SK-N-SH (cell line): ENCODE measurements at regions not wholly inside any gene's neighbourhood (a gene's known extent, or its start where the extent isn't known, plus 50 kb on each side); places are given as distances from the start of the nearest gene placed in this dataset.

Source experiments
- CTCF ChIA-PET: fragments of 300-600, 350-600 bp; formaldehyde crosslinking; extraction: SDS; loops from one replicate; lab custom pipeline; 2021; lab: Yijun Ruan, JAX
- POLR2A ChIA-PET: fragments of 350-600 bp; sonication (Branson Sonifier 250); formaldehyde crosslinking; extraction: SDS; loops from one replicate; lab custom pipeline; 2020; ENCODE audit warnings: antibody characterized with exemption, inconsistent platforms; lab: Yijun Ruan, JAX
- DNase-seq: peaks from one replicate; pipeline ENCODE4 v3.0.0; 2012
- H2AFZ ChIP-seq: fragments of 200-600 bp; sonication (generic); 2 replicates; pipeline ENCODE4 v1.8.1; 2016; ENCODE audit warnings: antibody characterized with exemption, mild to moderate bottlenecking, low read depth
- H3F3A ChIP-seq: fragments of 200-600 bp; sonication (generic); replicated peaks from 2 replicates; pipeline ENCODE3; 2016; ENCODE audit warnings: antibody characterized with exemption, mild to moderate bottlenecking; ENCODE audit not compliant: insufficient read depth
- H3K27ac ChIP-seq, 2 experiments: fragments of 200-500 bp in 1 of 2; fragments of 200-600 bp in 1 of 2; sonication (Bioruptor generic) in 1 of 2; sonication (generic), shearing (Covaris generic) in 1 of 2; 2 replicates each; pipeline versions ENCODE4 v1.5.1 to v1.6.1; 2014 to 2016; ENCODE audit warnings: low read depth in 2 of 2, inconsistent platforms in 1 of 2, low read length in 1 of 2, mild to moderate bottlenecking in 1 of 2, mixed read lengths in 1 of 2
- H3K27me3 ChIP-seq: fragments of 200-600 bp; sonication (generic), shearing (Covaris generic); 2 replicates; pipeline ENCODE4 v1.6.1; 2016; ENCODE audit warnings: mixed run types; ENCODE audit not compliant: insufficient read depth
- H3K36me3 ChIP-seq, 2 experiments: fragments of 200-500 bp in 1 of 2; fragments of 200-600 bp in 1 of 2; sonication (Bioruptor generic) in 1 of 2; sonication (generic) in 1 of 2; replicated peaks in 1 of 2; 2 replicates each; pipeline versions ENCODE3 to v1.5.1; 2014 to 2016; ENCODE audit warnings: low read length in 1 of 2, mild to moderate bottlenecking in 1 of 2; ENCODE audit not compliant: insufficient read depth in 2 of 2, control insufficient read depth in 1 of 2
- H3K4me1 ChIP-seq, 2 experiments: fragments of 200-500 bp in 1 of 2; fragments of 200-600 bp in 1 of 2; sonication (Bioruptor generic) in 1 of 2; sonication (generic), shearing (Covaris generic) in 1 of 2; 2 replicates each; pipeline versions ENCODE4 v1.5.1 to v1.6.1; 2014 to 2016; ENCODE audit warnings: low read depth in 1 of 2, low read length in 1 of 2, mixed run types in 1 of 2; ENCODE audit not compliant: insufficient read depth in 2 of 2, control insufficient read depth in 1 of 2
- H3K4me2 ChIP-seq: fragments of 200-600 bp; sonication (generic), shearing (Covaris generic); 2 replicates; pipeline ENCODE4 v1.6.1; 2017; ENCODE audit warnings: mixed run types
- H3K4me3 ChIP-seq, 2 experiments: fragments of 200-500 bp in 1 of 2; fragments of 200-600 bp in 1 of 2; sonication (Bioruptor generic) in 1 of 2; sonication (generic), shearing (Covaris generic) in 1 of 2; 2 replicates each; pipeline versions ENCODE4 v1.5.1 to v1.8.1; 2014 to 2016; ENCODE audit warnings: low read depth in 2 of 2, inconsistent platforms in 1 of 2, low read length in 1 of 2, mild to moderate bottlenecking in 1 of 2, mixed read lengths in 1 of 2, moderate library complexity in 1 of 2
- H3K79me2 ChIP-seq: fragments of 200-600 bp; sonication (generic); 2 replicates; pipeline ENCODE4 v1.8.1; 2017; ENCODE audit warnings: mild to moderate bottlenecking; ENCODE audit not compliant: insufficient read depth
- H3K9ac ChIP-seq: fragments of 200-600 bp; sonication (generic); 2 replicates; pipeline ENCODE4 v1.6.1; 2017; ENCODE audit warnings: mixed run types
- H3K9me2 ChIP-seq: fragments of 200-600 bp; sonication (generic); 2 replicates; pipeline ENCODE4 v1.6.1; 2017; ENCODE audit warnings: mixed run types
- H3K9me3 ChIP-seq: fragments of 200-600 bp; sonication (generic); 2 replicates; pipeline ENCODE4 v1.6.1; 2017; ENCODE audit warnings: mixed run types, mild to moderate bottlenecking, moderate library complexity
- H4K20me1 ChIP-seq: fragments of 200-600 bp; sonication (generic); 2 replicates; pipeline ENCODE4 v1.6.1; 2017; ENCODE audit warnings: mild to moderate bottlenecking, mixed run types; ENCODE audit not compliant: insufficient read depth
- CHD2 ChIP-seq: fragments of 150-350 bp; IDR thresholded peaks from 2 replicates; pipeline ENCODE4 v1.6.1; 2018; ENCODE audit warnings: low read length; ENCODE audit not compliant: partially characterized antibody
- EP300 ChIP-seq, 2 experiments: IDR thresholded peaks; 2 replicates each; pipeline versions ENCODE4 v1.4.0 to v1.6.1; 2012; ENCODE audit warnings: borderline replicate concordance in 1 of 2, low read depth in 1 of 2, low read length in 1 of 2
- EZH2phosphoT487 ChIP-seq: fragments of 200-600 bp; sonication (generic); IDR thresholded peaks from 2 replicates; pipeline ENCODE4 v1.6.1; 2017; ENCODE audit warnings: low read depth, mixed run types, mild to moderate bottlenecking, antibody characterized with exemption, moderate library complexity, borderline replicate concordance
- FOSL2 ChIP-seq: IDR thresholded peaks from 2 replicates; pipeline ENCODE4 v1.4.0; 2012; ENCODE audit warnings: low read depth, mild to moderate bottlenecking, moderate library complexity, borderline replicate concordance
- GABPA ChIP-seq: IDR thresholded peaks from 2 replicates; pipeline ENCODE4 v1.4.0; 2012; ENCODE audit warnings: low read depth, mild to moderate bottlenecking
- GATA2 ChIP-seq: sonication (generic); formaldehyde crosslinking; IDR thresholded peaks from 2 replicates; pipeline ENCODE4 v1.5.0; 2020; ENCODE audit warnings: mild to moderate bottlenecking, missing genetic modification reagents
- MEF2A ChIP-seq: IDR thresholded peaks from 2 replicates; pipeline ENCODE4 v1.4.0; 2012; ENCODE audit warnings: low read depth, borderline replicate concordance
- NFIC ChIP-seq: IDR thresholded peaks from 2 replicates; pipeline ENCODE4 v1.4.0; 2012; ENCODE audit warnings: borderline replicate concordance
- POLR2AphosphoS5 ChIP-seq: IDR thresholded peaks from 2 replicates; pipeline ENCODE4 v1.6.1; 2012; ENCODE audit warnings: low read depth, low read length
- RAD21 ChIP-seq: IDR thresholded peaks from 2 replicates; pipeline ENCODE4 v1.6.1; 2012; ENCODE audit warnings: mild to moderate bottlenecking, low read length
- RFX5 ChIP-seq: IDR thresholded peaks from 2 replicates; pipeline ENCODE4 v1.6.1; 2012; ENCODE audit warnings: mild to moderate bottlenecking, improper control_type of control experiment, low read length
- SMC3 ChIP-seq: IDR thresholded peaks from 2 replicates; pipeline ENCODE4 v1.6.1; 2012; ENCODE audit warnings: low read depth, low read length, improper control_type of control experiment
- TCF12 ChIP-seq: IDR thresholded peaks from 2 replicates; pipeline ENCODE4 v1.4.0; 2012
- TEAD4 ChIP-seq: IDR thresholded peaks from 2 replicates; pipeline ENCODE4 v1.4.0; 2012; ENCODE audit warnings: mild to moderate bottlenecking, borderline replicate concordance; ENCODE audit not compliant: insufficient read depth
- USF1 ChIP-seq: IDR thresholded peaks from 2 replicates; pipeline ENCODE4 v1.4.0; 2012; ENCODE audit warnings: low read depth, borderline replicate concordance
- USF2 ChIP-seq: fragments of 150-350 bp; IDR thresholded peaks from 2 replicates; pipeline ENCODE4 v1.6.1; 2017; ENCODE audit warnings: antibody characterized with exemption, low read length, low read depth, borderline replicate concordance
- YY1 ChIP-seq: IDR thresholded peaks from 2 replicates; pipeline ENCODE4 v1.4.0; 2012; ENCODE audit warnings: low read depth, mild to moderate bottlenecking
- WGBS: methylation state at CpG from one replicate; pipeline ENCODE4 v1.1.6; 2017; ENCODE audit warnings: low lambda C conversion rate; 5-methylcytosine and 5-hydroxymethylcytosine counted together

GRCh38 chr11:119940401-119940976, 197.4 kb downstream of the TRIM29 start:
- H3F3A ChIP-seq: no peaks in the 10 kb centered on the region
- no peaks in the 10 kb centered on the region for H3K36me3 ChIP-seq
- no peak overlapping the region for H3K4me3 ChIP-seq
- DNase-seq: no peak
- H4K20me1 ChIP-seq: no peaks in the 10 kb centered on the region
- H3K9ac ChIP-seq: no peak overlapping the region
- TF ChIP-seq RAD21: no peak
- no peak for TF ChIP-seq FOSL2
- no peak for TF ChIP-seq POLR2AphosphoS5
- TF ChIP-seq CHD2: no peak
- TF ChIP-seq EP300 (IDR thresholded peaks at IDR 0.05; ENCODE audit: borderline replicate concordance in 1 of 2, low read depth in 1 of 2, low read length in 1 of 2): no peak
- no peak for TF ChIP-seq RFX5
- no peak for TF ChIP-seq GATA2 (CRISPR knock-in tag)
- no peak for TF ChIP-seq EZH2phosphoT487
- TF ChIP-seq NFIC: no peak
- POLR2A ChIA-PET: no interaction called here
- H3K4me1 ChIP-seq: peaks cover 0 to 8% of the 10 kb centered on the region in 2 experiments; a peak in 1 of 4 replicates
- H3K27ac ChIP-seq: no peak overlapping the region
- H3K27me3 ChIP-seq: no peaks in the 10 kb centered on the region
- H3K9me3 ChIP-seq: no peaks in the 10 kb centered on the region
- H3K79me2 ChIP-seq: no peaks in the 10 kb centered on the region
- H2AFZ ChIP-seq: no peak overlapping the region
- CTCF ChIA-PET: interaction anchor here (0.6 to 2.0 kb wide), 5 partner anchors 27 to 168 kb away, joined by 3 to 6 read pairs (median 3); no protein-coding TSS in a partner anchor
- H3K9me2 ChIP-seq: no peaks in the 10 kb centered on the region
- 31% methylated on average over 5 of the region's 7 CpGs for WGBS
- H3K4me2 ChIP-seq: no peak overlapping the region

- H3K27ac ChIP-seq: no peak overlapping the region
- H3K27me3 ChIP-seq: no peaks in the 10 kb centered on the region
- peaks cover 0 to 29% of the 10 kb centered on the region in 2 experiments; a peak in 2 of 4 replicates for H3K4me1 ChIP-seq
- no peak for DNase-seq
- H2AFZ ChIP-seq: no peak overlapping the region
- no peak overlapping the region for H3K4me3 ChIP-seq
- ChIA-PET POLR2A (no interaction called here), CTCF (interaction anchor here (0.5 to 1.0 kb wide), 4 partner anchors 11 to 171 kb away, joined by 3 read pairs; no protein-coding TSS in a partner anchor)
- no peaks in the 10 kb centered on the region for H3K79me2 ChIP-seq
- 79% methylated on average over 4 of the region's 4 CpGs for WGBS
- no peak overlapping the region for H3K4me2 ChIP-seq
- H4K20me1 ChIP-seq: no peaks in the 10 kb centered on the region
- no peak for TF ChIP-seq GABPA
- no peak for TF ChIP-seq TCF12
- TF ChIP-seq USF1: no peak
- TF ChIP-seq POLR2AphosphoS5: no peak
- TF ChIP-seq MEF2A: no peak
- TF ChIP-seq YY1: no peak
- TF ChIP-seq TEAD4: no peak
- TF ChIP-seq FOSL2: no peak
- TF ChIP-seq SMC3: no peak
- TF ChIP-seq USF2: no peak
- no peaks in the 10 kb centered on the region for H3F3A ChIP-seq
- no peaks in the 10 kb centered on the region for H3K9me2 ChIP-seq
- no peaks in the 10 kb centered on the region for H3K36me3 ChIP-seq
- no peaks in the 10 kb centered on the region for H3K9me3 ChIP-seq
- no peak overlapping the region for H3K9ac ChIP-seq
Measured at GRCh38 chr11:119937412-119937811, 200.5 kb downstream of the TRIM29 start.
